Progenitor cell of endocrine pancreas (in vitro differentiated cells): ENCODE measurements at regions not wholly inside any gene's neighbourhood (a gene's known extent, or its start where the extent isn't known, plus 50 kb on each side); places are given as distances from the start of the nearest gene placed in this dataset.
A peak's percentile ranks its signal among the peaks of the same experiment; 100 is the strongest.

ENCODE experiments used
- DNase-seq: peaks from one replicate; pipeline ENCODE4 v3.0.0; 2021; ENCODE audit warnings: low spot score; ENCODE audit not compliant: unreplicated experiment
- H3K27ac Mint-ChIP-seq: 2 replicates; pipeline ENCODE4 v1.8.0; 2021; ENCODE audit warnings: mild to moderate bottlenecking, moderate library complexity, mixed read lengths
- H3K27me3 Mint-ChIP-seq: 2 replicates; pipeline ENCODE4 v1.8.0; 2021; ENCODE audit warnings: mixed read lengths
- H3K36me3 Mint-ChIP-seq: 2 replicates; pipeline ENCODE4 v1.8.0; 2022; ENCODE audit warnings: mixed read lengths; ENCODE audit not compliant: insufficient read depth
- H3K4me1 Mint-ChIP-seq: 2 replicates; pipeline ENCODE4 v1.8.0; 2021; ENCODE audit warnings: low read depth, mixed read lengths
- H3K4me3 Mint-ChIP-seq: 2 replicates; pipeline ENCODE4 v1.8.0; 2021; ENCODE audit warnings: low read depth, mild to moderate bottlenecking, moderate library complexity, mixed read lengths
- H3K9me3 Mint-ChIP-seq: 2 replicates; pipeline ENCODE4 v1.8.0; 2021; ENCODE audit warnings: low read depth, mixed read lengths
- TF ChIP-seq, protein P1 (sequence below): fragments of 200-600 bp; sonication (generic); IDR thresholded peaks from one replicate; pipeline ENCODE4 v1.5.0; 2021; ENCODE audit warnings: antibody characterized with exemption, mild to moderate bottlenecking; ENCODE audit not compliant: unreplicated experiment

DNA sequence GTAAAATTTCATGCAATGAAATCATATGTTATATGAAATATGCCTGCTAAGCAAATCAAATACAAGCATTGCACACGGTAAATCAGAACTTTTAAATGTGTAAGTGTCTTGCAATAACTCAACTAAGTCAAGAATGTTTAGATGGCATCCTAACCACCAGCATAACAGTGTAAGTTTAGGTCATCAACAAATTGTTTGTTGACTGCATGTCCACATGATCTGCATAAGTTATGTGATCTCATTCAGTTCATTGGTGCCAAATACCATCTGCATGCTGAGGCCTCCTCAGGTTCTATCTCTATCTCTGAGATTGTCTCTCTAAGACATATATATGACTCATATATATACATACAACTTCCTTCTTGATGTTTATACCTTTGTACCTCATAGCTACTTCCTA is 159.6 kb upstream of the STK32A start:
- Mint-ChIP-seq H3K27ac (no peak overlapping the region), H3K36me3 (no peaks in the 10 kb centered on the region), H3K4me1 (peaks cover 11% of the 10 kb centered on the region), H3K4me3 (no peak overlapping the region), H3K9me3 (no peaks in the 10 kb centered on the region), H3K27me3 (no peaks in the 10 kb centered on the region)
- no peak for DNase-seq
- TF ChIP-seq, protein P1, sequence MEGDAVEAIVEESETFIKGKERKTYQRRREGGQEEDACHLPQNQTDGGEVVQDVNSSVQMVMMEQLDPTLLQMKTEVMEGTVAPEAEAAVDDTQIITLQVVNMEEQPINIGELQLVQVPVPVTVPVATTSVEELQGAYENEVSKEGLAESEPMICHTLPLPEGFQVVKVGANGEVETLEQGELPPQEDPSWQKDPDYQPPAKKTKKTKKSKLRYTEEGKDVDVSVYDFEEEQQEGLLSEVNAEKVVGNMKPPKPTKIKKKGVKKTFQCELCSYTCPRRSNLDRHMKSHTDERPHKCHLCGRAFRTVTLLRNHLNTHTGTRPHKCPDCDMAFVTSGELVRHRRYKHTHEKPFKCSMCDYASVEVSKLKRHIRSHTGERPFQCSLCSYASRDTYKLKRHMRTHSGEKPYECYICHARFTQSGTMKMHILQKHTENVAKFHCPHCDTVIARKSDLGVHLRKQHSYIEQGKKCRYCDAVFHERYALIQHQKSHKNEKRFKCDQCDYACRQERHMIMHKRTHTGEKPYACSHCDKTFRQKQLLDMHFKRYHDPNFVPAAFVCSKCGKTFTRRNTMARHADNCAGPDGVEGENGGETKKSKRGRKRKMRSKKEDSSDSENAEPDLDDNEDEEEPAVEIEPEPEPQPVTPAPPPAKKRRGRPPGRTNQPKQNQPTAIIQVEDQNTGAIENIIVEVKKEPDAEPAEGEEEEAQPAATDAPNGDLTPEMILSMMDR: no peak

DNA sequence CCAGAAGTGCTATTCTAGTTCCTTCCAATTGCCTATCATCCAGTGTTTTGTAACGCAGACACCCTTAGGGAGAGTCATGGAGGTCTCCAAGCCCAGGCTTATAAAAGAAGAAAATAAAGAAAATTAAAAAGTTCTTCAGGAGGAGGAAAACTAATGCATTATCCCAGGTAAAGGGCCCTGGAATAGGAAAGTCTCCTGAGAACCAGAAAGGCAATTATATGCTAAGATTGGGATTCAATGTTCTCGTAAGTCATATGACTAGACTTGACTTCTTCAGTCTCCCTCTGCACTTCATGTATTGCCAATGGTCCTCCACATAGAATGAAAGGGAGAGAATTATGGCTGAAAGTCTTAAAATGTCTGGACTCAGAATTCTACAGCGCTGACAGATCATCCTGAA is 154.4 kb upstream of the STK32A start:
- no peaks in the 10 kb centered on the region for H3K36me3 Mint-ChIP-seq
- no peak for DNase-seq
- H3K27me3 Mint-ChIP-seq: peaks cover 2% of the 10 kb centered on the region
- H3K27ac Mint-ChIP-seq: no peak overlapping the region
- peaks cover 25% of the 10 kb centered on the region for H3K4me1 Mint-ChIP-seq
- H3K4me3 Mint-ChIP-seq: no peak overlapping the region
- TF ChIP-seq, protein P1: no peak
- H3K9me3 Mint-ChIP-seq: no peaks in the 10 kb centered on the region

DNA sequence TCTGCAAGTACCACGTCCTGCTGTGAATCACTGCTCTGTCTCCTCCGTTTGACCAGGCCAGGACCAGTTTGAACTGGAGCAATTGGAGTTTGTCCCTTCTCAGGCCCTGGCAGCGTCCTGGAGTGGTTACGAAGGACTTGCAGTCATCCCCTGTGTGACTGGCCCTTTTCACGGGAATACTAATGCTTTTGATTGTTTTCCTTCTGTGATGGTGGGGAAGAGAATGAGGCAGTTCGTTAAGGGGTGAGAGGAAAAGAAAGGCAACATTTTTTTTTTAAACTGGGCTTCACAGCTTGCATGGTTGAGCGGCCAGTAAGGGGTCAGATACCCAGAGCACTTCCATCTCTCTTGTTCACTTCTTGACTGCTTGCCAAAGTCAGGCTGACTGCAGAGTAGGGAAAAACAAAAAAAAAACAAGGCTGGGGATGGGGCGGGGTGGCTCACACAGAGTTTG is 153.5 kb upstream of the STK32A start:
- TF ChIP-seq, protein P1: no peak
- no peaks in the 10 kb centered on the region for H3K9me3 Mint-ChIP-seq
- H3K27ac Mint-ChIP-seq: no peak overlapping the region
- no peaks in the 10 kb centered on the region for H3K36me3 Mint-ChIP-seq
- peaks cover 28% of the 10 kb centered on the region for H3K4me1 Mint-ChIP-seq
- H3K4me3 Mint-ChIP-seq: no peak overlapping the region
- peaks cover 2% of the 10 kb centered on the region for H3K27me3 Mint-ChIP-seq
- no peak for DNase-seq

DNA sequence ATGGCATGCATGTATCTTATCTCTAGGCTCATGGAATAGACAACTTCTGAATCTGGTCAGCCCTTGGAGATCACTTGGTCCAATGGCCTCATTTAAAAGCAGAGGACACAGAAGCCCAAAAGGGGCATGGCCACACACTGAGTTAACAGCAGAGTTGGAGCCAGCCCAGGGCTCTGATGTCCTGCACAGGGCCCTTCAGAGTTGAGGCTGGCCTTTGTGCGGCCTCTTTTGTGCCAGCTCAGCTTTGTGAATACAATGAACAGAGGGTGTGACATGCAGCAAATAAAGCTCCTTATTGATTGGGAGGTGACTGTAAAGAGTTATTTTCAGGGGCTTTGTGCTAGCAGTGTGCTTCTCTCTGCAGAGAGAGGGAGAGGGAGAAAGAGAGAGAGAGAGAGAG is 150.1 kb upstream of the STK32A start:
- Mint-ChIP-seq H3K4me3 (no peak overlapping the region), H3K27me3 (peaks cover 2% of the 10 kb centered on the region), H3K36me3 (no peaks in the 10 kb centered on the region), H3K4me1 (peaks cover 28% of the 10 kb centered on the region), H3K9me3 (no peaks in the 10 kb centered on the region), H3K27ac (peak overlapping the region; percentile 31)
- TF ChIP-seq, protein P1: no peak
- DNase-seq: peak; percentile 17

DNA sequence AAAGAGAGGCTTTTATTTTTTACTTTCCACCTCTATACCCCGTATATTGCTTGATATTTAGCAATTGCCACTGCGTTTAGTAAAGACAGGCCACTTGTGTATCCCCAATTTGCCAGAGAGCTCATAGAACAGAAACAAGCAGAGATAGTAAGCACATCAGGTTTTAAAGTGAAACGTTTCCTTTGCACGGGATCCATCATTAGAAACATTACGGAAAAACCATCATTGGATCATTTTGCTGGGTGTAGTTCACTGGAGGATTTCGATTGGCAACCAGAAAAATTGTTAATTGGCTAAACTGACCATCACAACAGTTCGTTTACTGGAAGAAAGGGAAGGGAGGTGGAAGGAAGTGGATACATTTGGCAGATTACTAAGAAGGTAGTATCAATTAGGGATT is 149.4 kb upstream of the STK32A start:
- no peaks in the 10 kb centered on the region for H3K9me3 Mint-ChIP-seq
- H3K4me1 Mint-ChIP-seq: peaks cover 28% of the 10 kb centered on the region
- TF ChIP-seq, protein P1: no peak
- no peak overlapping the region for H3K4me3 Mint-ChIP-seq
- H3K27me3 Mint-ChIP-seq: peaks cover 2% of the 10 kb centered on the region
- no peaks in the 10 kb centered on the region for H3K36me3 Mint-ChIP-seq
- no peak overlapping the region for H3K27ac Mint-ChIP-seq
- DNase-seq: no peak
